ENCODE measurements at regions not wholly inside any gene's neighbourhood (a gene's known extent, or its start where the extent isn't known, plus 50 kb on each side); places are given as distances from the start of the nearest gene placed in this dataset.

DNA sequence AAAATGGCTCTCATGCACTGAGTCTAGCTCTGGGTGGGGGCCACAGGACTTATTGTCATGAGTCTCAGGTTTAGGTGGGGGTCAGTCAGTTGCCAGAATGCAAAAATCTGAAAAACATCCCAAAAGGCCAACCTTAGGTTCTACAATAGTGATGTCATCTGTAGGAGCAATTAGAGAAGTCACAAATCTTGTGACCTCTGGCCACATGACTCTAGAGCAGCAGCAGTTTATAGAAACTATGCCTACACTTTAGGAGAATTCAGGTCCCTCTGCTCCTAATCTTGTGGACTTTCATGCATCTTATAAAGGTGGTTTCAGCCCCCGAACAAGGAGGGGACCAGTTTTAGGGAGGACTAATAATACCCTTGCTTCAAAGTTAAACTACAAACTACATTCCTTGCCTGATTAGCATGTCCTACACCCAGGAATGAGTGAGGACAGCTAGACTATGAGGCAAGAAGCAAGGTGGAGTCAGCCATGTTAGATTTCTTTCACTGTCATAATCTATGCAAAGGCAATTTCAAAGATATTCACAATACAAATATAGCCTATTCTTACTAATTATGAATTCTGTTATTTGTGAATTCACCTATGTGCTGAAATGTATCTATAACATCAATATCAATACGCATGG, 123.5 kb upstream of the ADCY1 start:
- ATAC-seq: no peak
- Mint-ChIP-seq H3K9me3 (no peaks in the 10 kb centered on the region), H3K27ac (no peak overlapping the region), H3K36me3 (no peaks in the 10 kb centered on the region)
- DNase-seq (ENCODE audit: low spot score in 2 of 2): no peak

DNA sequence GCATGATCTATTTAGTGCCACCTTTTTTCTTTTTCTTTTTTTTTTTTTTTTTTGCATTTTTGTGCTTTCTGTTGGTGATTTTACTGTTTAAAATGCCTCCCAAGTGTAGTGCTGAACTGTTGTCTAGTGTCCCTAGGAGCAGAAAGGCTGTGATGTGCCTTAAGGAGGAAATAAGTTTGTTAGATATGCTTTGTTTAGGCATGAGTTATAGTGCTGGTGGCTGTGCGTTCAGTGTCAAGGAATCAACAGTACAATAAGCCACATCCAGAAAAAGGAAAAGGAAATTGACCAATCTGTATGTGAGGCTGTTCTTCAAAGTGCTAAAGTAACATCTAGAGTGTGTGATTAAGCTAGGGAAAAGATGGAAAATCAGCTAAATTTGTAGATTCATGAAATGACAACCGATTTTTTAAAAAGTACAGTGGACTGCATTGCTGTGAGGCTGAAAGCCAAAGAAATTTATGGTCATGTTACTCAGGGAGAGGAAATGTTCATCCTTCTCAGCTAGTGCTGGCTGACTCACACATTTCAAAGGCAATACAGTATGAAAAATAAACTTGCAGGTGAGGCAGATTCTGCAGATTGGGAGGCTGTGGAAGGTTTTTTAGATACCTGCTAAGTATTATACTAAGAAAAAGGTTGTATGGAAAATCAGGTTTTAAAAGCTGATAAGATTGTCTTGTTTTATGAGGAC, 122.7 kb upstream of the ADCY1 start:
- no peaks in the 10 kb centered on the region for H3K36me3 Mint-ChIP-seq
- H3K27ac Mint-ChIP-seq: no peak overlapping the region
- ATAC-seq: no peak
- no peaks in the 10 kb centered on the region for H3K9me3 Mint-ChIP-seq
- no peak for DNase-seq (ENCODE audit: low spot score in 2 of 2)

DNA sequence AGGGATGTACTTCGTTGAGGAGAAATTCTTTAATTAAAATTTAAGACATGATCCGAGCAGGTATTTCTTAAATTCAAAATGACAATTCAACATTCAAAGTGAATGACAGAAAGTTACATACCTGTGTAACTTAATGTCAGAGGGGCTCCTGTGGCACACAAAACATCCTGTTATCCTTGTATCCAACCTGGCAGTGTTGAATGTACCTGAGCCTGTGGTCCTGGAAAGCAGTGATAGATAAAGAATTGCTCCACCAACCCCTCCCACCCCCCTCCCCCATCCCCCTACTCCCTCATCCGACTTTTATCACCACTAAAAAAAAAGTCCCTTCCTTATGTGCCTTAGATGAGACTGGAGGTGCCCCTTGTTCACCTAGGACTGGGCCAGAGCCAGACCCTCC, 119.4 kb upstream of the ADCY1 start:
- no peaks in the 10 kb centered on the region for H3K36me3 Mint-ChIP-seq
- no peak for DNase-seq (ENCODE audit: low spot score in 2 of 2)
- no peak for ATAC-seq
- no peaks in the 10 kb centered on the region for H3K9me3 Mint-ChIP-seq
- H3K27ac Mint-ChIP-seq: no peak overlapping the region

DNA sequence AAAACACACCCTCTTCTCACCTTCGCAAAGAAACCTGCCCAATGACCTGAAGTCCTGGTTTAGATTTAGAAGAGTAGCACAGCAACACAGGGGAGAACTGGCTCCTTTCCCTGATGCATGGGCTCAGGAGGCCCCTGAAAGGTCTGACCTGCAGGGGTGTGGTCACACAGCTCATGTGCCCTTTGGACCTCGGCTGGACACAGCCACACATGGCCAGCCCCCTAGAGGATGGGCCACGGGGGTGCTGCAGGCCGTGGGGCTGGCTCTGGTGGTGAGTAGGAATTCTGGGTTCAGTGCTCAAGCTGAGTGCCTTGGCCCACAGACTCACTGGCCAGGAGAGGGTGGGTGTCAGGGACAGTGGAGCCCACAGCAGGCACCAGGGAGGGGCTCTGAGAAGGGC, 118.5 kb upstream of the ADCY1 start:
- ATAC-seq (no peak), DNase-seq (ENCODE audit: low spot score in 2 of 2) (no peak)
- peak overlapping the region in 1 of 2 donors; percentile 32 for H3K27ac Mint-ChIP-seq
- H3K36me3 Mint-ChIP-seq: no peaks in the 10 kb centered on the region
- no peaks in the 10 kb centered on the region for H3K9me3 Mint-ChIP-seq

DNA sequence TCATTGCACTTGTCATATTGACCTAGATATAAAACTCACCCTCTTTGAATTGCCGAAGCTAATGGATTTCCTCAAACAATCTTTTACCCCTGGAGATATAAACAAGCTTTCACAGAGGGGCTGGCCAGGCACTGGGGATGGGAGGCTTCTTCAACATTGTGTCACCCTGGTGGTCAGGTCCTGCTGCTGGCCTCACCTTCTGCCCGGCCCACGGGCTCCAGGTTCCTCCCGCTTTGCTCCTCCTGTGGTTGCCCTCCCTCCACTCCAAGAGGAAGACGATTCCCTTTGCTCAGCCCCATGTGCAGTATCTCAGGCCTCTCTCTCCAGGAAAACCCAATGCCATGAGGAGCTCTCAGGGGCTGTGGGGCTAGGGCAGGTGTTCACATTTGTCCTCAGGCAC, 118.1 kb upstream of the ADCY1 start:
- Mint-ChIP-seq H3K36me3 (no peaks in the 10 kb centered on the region), H3K9me3 (no peaks in the 10 kb centered on the region), H3K27ac (no peak overlapping the region)
- no peak for DNase-seq (ENCODE audit: low spot score in 2 of 2)
- no peak for ATAC-seq

DNA sequence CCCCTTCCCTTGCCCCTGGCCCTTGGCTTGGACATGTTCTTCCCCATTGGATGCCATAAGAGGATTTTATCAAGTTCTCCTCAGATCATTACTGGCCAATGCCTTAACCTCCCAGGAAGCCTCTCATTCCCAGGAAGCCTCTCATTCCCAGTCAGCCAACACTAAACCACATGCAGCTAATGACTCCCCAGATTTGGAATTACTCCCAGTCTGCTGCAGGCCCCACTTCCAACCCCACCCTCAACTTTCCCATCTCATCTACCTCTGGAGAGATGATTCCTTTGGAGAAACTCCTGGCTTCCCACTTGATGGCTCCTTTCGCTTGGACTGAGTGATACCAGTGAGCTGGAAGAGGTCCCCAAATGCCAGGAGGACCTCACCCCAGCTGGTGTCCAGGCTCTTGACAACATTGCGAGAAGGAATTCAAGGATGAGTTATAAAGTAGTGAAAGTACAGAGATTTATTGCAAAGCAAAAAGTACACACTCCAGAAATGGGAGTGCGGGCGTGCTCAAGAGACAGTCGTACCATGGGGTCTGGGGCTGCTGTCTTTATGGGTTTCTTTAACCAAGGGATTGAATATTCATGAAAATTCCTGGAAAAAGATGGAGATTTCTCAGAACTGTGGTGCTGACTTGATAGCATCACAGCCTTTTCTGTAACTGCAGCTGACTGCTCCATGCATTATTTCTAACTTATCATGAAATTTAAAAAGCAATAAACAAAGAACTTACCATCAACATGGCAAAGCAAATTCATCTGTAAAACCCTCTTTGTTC, 117.2 kb upstream of the ADCY1 start:
- ATAC-seq: no peak
- Mint-ChIP-seq H3K36me3 (no peaks in the 10 kb centered on the region), H3K9me3 (peaks cover 0 to 2% of the 10 kb centered on the region in 2 donors), H3K27ac (no peak overlapping the region)
- no peak for DNase-seq (ENCODE audit: low spot score in 2 of 2)

DNA sequence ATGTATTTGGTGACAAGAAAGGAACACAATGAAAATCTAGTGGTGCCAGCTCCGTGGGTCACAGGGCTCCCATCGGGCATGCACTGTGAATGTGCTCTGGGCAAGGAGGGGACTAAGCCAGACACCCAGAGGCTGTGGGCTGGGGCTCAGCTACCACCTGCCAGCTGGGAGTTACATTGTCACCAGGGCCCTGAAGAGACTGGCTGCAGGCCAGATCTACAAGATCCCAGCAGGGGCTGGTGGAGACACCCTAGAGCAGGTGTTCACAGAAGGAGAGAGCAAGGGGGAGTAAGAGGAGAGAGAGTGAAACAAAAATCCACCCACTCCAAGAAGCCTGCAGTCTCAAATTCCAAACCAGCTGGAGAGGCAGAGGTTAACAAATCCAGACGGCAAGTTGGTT, 116.6 kb upstream of the ADCY1 start:
- ATAC-seq: no peak
- Mint-ChIP-seq H3K27ac (no peak overlapping the region), H3K36me3 (no peaks in the 10 kb centered on the region), H3K9me3 (peaks cover 0 to 6% of the 10 kb centered on the region in 2 donors)
- no peak for DNase-seq (ENCODE audit: low spot score in 2 of 2)

DNA sequence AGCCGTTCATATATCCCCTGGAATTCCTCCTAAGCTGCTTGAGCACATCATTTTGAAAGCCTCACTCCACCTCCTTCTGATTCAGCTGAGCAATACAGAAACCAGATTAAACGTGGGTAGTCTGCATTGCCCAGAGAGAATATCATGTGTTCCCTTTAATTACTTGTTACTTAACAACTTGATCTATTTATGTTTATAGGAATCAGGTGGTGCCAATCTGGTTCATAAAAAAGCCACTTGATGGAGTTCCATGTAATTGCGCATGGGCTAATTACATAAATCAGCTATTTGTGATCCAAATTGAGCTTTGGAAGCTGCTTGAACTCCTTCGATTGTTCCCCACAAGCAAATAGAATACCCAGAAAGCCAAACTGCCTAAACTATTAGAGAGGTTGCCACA, 114.7 kb upstream of the ADCY1 start:
- ATAC-seq (no peak), DNase-seq (ENCODE audit: low spot score in 2 of 2) (no peak)
- Mint-ChIP-seq H3K36me3 (no peaks in the 10 kb centered on the region), H3K9me3 (peaks cover 0 to 6% of the 10 kb centered on the region in 2 donors), H3K27ac (no peak overlapping the region)

DNA sequence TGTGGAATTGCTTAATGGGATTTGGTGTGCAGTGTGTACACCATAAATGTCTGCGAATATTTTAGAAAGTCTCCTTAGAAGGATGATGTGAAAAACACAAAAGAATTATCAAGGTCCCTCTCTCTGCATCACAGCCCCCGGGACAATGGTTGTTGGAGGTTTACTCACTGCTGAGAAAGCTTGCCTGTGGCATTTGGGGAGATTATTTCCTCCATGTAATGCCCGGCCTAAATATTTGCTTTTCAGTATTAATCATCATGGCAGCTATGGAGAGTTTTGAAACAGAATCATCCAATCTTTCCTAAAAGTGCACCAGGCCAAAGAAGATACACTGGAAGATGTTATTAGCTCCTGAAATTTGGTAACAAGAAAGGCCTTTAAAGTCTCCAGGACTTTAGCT, 113.8 kb upstream of the ADCY1 start:
- Mint-ChIP-seq H3K27ac (no peak overlapping the region), H3K36me3 (no peaks in the 10 kb centered on the region), H3K9me3 (peaks cover 0 to 6% of the 10 kb centered on the region in 2 donors)
- DNase-seq (ENCODE audit: low spot score in 2 of 2) (no peak), ATAC-seq (no peak)

DNA sequence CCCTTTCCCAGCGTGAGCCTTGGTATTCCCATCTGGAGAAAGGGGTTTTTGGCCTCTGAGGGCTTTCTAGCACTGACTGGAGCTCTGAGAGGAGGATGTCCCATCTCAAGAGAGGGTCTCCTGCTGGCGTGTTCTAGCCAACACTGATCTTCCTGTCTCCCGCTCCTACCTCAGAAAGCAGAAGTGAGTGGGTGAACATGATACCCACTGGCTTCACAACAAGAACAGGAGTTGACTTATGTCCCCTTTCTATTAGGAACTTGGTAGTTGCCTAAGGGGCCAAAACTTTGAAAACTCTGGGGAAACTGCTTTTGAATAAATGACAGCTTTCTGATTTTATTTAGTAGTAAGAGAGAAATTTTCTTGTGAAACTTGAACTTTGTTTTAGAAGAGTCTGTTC, 113.1 kb upstream of the ADCY1 start:
- peaks cover 0 to 6% of the 10 kb centered on the region in 2 donors for H3K9me3 Mint-ChIP-seq
- no peak overlapping the region for H3K27ac Mint-ChIP-seq
- ATAC-seq (no peak), DNase-seq (ENCODE audit: low spot score in 2 of 2) (no peak)
- no peaks in the 10 kb centered on the region for H3K36me3 Mint-ChIP-seq

DNA sequence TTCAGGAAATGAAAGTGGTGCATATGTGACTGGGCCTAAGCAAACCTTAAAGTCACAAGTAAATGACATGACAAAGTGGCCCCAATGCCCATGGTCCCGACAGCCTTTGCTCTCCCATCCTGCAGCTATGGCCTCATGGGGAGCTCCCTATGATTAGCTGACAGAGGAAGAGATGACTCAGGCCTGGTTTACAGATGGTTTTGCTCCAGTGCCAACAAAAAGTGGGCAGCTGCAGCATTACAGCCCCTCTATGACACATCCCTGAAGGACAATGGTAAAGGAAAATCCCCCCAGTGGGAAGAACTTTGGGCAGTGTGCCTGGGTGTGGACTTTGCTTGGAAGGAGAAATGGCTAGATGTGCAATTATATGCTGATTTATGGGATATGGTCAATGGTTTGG, 105.1 kb upstream of the ADCY1 start:
- DNase-seq (ENCODE audit: low spot score in 2 of 2) (no peak), ATAC-seq (no peak)
- Mint-ChIP-seq H3K9me3 (peaks cover 4 to 6% of the 10 kb centered on the region in 2 donors), H3K36me3 (no peaks in the 10 kb centered on the region), H3K27ac (no peak overlapping the region)

DNA sequence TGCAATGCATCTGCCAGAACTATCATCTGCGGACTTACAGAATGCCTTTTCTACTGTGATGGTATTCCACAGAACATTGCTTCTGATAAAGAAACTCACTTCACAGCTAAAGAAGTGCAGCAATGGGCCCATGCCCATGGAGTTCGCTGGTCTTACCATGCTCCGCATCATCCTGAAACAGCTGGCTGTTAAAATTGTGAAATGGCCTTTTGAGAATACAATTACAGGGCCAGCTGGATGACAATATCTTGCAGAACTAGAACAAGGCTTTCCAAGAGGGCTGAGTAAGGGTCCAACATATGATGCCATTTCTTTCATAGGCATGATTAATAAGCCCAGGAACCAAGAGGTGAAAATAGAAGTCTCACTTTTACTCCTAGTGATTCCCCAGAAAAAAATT, 104.1 kb upstream of the ADCY1 start:
- no peak for ATAC-seq
- H3K36me3 Mint-ChIP-seq: no peaks in the 10 kb centered on the region
- H3K9me3 Mint-ChIP-seq: peaks cover 4 to 6% of the 10 kb centered on the region in 2 donors
- H3K27ac Mint-ChIP-seq: no peak overlapping the region
- no peak for DNase-seq (ENCODE audit: low spot score in 2 of 2)

DNA sequence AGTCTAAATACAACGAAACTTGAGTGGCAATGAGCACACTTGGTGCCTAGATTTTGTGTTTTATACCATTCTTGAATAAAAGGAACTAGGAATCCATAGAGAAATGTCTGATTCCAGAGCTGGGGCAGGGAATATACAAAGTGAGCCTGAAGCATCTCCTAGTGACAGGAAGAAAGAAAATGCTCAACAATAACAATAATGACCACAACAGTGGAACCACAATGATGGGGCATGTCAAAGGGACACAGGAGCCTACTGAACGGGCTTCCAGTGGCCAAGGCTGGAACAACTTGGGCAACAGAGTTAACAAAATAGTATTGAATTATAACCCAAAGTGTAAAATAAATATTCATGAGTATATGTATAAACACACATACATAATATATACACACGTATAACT, 94.4 kb upstream of the ADCY1 start:
- no peak for ATAC-seq
- Mint-ChIP-seq H3K36me3 (no peaks in the 10 kb centered on the region), H3K9me3 (no peaks in the 10 kb centered on the region), H3K27ac (no peak overlapping the region)
- no peak for DNase-seq (ENCODE audit: low spot score in 2 of 2)

DNA sequence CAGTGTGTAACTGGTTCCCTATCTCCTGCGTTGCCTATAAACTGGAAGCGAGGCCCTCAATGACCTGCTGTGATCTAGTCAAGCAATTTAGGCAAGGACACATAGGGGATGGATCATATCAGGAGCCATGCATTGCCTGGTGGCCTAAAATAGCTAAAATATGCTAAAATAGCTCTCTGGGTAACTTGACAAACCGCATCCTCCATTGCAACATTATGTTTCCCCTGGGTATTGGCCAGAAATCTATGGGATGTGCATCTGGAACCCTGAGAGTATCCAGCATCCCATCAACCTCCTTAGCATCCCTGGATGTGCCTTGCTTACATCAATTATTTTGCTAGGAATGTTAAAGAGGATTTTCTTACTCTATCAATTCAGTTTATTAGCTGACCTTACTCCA, 91.7 kb upstream of the ADCY1 start:
- ATAC-seq (no peak), DNase-seq (ENCODE audit: low spot score in 2 of 2) (no peak)
- Mint-ChIP-seq H3K27ac (no peak overlapping the region), H3K9me3 (no peaks in the 10 kb centered on the region), H3K36me3 (no peaks in the 10 kb centered on the region)

DNA sequence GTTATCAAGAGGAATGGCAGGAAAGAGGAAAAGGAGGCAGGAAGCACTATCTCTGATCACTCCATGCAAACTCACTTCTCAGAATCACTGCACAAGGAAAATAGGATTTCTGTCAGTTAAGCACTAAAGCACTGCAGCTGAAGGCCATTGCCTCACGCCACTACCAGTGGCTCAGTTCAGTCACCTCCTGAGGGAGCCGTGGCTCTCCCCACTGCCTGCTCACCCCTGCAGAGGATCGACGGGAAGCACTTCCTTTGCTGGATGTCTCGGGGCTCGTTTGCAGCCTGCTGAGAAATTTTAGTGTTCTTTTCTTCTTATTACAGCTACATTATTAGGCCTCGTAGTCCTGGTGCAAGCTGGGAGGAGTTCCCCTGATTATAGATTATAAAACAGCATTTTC, 90.1 kb upstream of the ADCY1 start:
- H3K27ac Mint-ChIP-seq: no peak overlapping the region
- no peaks in the 10 kb centered on the region for H3K9me3 Mint-ChIP-seq
- no peak for ATAC-seq
- no peaks in the 10 kb centered on the region for H3K36me3 Mint-ChIP-seq
- no peak for DNase-seq (ENCODE audit: low spot score in 2 of 2)

DNA sequence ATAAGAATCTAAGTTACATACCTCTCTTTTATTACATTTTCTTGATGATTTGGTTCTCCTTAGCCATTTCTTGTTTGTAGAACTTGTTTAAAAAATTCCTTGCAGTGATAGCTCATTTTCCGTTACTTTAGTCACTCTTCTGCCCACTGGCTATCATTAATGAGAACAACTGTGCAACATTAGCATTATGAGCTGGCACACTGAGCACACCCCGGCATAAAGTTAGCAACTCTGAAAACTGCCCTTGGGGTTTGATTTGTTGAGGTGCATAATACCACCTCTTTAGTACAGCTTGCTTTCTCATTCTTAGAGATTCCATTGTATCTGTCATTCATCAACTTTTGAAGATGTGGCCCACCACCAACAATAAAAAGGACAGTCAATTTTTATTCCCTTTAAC, 87.6 kb upstream of the ADCY1 start:
- no peak for ATAC-seq
- Mint-ChIP-seq H3K36me3 (no peaks in the 10 kb centered on the region), H3K9me3 (no peaks in the 10 kb centered on the region), H3K27ac (no peak overlapping the region)
- no peak for DNase-seq (ENCODE audit: low spot score in 2 of 2)

DNA sequence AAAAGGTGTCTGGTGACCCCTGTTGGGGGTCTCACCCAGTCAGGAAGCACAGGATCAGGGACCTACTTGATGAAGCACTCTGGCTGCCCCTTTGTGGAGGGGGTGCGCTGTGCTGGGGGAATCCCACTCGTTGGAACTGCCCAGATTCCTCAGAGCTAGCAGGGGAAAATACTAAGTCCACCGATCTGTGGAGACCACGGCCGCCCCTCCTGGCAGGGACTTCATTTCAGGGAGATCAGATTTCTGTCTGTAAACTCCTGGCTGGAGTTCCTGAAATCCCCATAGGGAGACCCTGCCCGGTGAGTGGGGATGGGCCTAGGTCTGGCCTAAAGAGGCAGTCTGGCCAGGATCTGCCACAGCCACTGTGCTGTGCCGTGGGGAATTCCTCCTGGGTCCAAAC, 79.3 kb upstream of the ADCY1 start:
- peaks cover 7 to 18% of the 10 kb centered on the region in 2 donors for H3K9me3 Mint-ChIP-seq
- DNase-seq (ENCODE audit: low spot score in 2 of 2) (no peak), ATAC-seq (no peak)
- no peak overlapping the region for H3K27ac Mint-ChIP-seq
- H3K36me3 Mint-ChIP-seq: peaks cover 4 to 5% of the 10 kb centered on the region in 2 donors

DNA sequence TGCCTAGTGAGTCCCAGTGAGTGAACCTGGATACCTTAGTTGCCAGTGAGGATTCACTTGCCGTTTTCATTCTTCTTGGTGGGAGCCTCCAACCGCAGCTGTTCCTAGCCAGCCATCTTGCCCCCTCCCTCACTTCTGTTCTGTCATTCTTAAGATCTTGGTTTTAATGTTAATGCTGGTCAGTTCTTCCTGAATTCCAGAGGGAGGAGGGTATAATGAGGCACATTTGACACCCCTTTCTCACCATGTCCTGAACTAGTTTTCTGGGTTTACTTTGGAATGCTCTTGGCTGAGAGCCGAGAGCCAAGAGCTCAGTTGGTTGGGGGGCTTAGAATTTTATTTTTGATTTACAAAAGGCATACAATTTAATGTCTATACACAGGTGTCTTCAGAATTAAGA, 78.5 kb upstream of the ADCY1 start:
- ATAC-seq (no peak), DNase-seq (ENCODE audit: low spot score in 2 of 2) (no peak)
- Mint-ChIP-seq H3K27ac (no peak overlapping the region), H3K9me3 (peaks cover 7 to 18% of the 10 kb centered on the region in 2 donors), H3K36me3 (peaks cover 4 to 5% of the 10 kb centered on the region in 2 donors)

Data from activated naive CD4-positive, alpha-beta T cell treated with anti-CD3 and anti-CD28 coated beads, Interleukin-2, amount 50 U/mL, for 72 hours (primary cell).